ENCODE measurements at regions not wholly inside any gene's neighbourhood (a gene's known extent, or its start where the extent isn't known, plus 50 kb on each side); places are given as distances from the start of the nearest gene placed in this dataset.

GRCh38 chr18:67916097-67916496, 399.6 kb upstream of the DSEL start:
- in situ Hi-C loops (cut with HindIII; ENCODE audit: low sequenced_read_pairs) = no loop called here
- H3K4me3 ChIP-seq (ENCODE audit: low read depth, low read length) = no peak overlapping the region
- TF ChIP-seq CTCF (IDR thresholded peaks at IDR 0.05; ENCODE audit: low read depth, low read length, missing control alignments) = no peak
- peak; percentile 22 for DNase-seq (ENCODE audit: low read depth)

DNA sequence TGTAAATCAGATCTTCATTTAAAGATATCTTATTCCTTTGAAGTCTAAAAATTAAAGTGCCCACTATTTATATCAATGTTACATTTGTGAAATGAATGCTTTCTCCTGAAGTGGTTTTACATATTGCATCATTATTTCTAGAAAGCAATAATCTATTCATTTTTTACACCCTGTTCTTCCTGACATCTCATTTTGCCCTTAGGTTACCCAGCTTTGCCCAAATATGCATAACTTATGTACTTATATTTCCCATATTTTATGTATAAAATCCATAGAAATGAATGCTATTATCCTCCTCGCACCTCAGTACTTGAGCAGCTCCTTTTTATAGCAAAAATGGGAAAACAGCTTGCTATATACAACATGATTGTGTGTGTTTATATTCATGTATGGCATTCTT, 396.5 kb upstream of the DSEL start:
- no peak overlapping the region for H3K4me3 ChIP-seq (ENCODE audit: low read depth, low read length)
- in situ Hi-C loops (cut with HindIII; ENCODE audit: low sequenced_read_pairs) = no loop called here
- DNase-seq (ENCODE audit: low read depth) = no peak
- TF ChIP-seq CTCF (IDR thresholded peaks at IDR 0.05; ENCODE audit: low read depth, low read length, missing control alignments) = no peak

DNA sequence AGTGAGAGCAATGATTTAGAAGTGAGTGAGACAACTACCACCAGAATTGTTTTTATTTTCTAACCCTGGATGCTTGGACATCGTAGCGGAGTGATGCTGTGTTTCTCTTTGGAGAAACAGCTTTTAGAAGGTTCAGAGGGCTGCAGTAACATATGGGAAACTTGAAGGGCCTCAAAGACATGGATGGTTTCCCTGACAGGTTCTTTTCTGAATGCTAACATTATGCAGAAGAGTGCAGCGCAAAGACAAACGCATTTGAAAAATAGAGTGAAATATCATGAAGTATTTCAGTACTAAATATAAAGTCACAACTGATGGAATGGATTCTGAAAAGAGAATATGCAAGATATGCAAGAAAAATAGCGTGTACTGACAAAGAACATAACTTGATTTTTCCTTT, 385.1 kb upstream of the DSEL start:
- DNase-seq (ENCODE audit: low read depth) = no peak
- in situ Hi-C loops (cut with HindIII; ENCODE audit: low sequenced_read_pairs) = no loop called here
- no peak overlapping the region for H3K4me3 ChIP-seq (ENCODE audit: low read depth, low read length)
- TF ChIP-seq CTCF (IDR thresholded peaks at IDR 0.05; ENCODE audit: low read depth, low read length, missing control alignments) = no peak

DNA sequence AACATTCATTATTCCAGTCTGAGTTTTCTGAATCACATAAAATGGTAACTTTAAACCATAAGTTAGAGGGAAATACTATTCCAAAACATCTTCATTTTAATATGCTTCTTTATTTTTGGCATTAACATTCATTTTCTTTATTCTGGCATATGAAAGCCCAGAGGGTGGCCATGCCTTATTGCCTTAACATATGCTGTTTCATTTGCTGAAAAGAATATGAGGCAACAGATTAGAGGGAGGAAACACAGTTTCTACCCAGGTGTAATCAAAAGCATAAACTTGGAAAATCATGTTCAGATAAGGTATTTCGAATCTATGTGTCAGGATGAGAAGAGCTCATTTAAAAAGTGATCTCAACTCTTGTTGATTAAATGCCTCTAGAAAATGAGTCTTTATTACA, 379.9 kb upstream of the DSEL start:
- no peak for DNase-seq (ENCODE audit: low read depth)
- H3K4me3 ChIP-seq (ENCODE audit: low read depth, low read length) = no peak overlapping the region
- in situ Hi-C loops (cut with HindIII; ENCODE audit: low sequenced_read_pairs) = no loop called here
- no peak for TF ChIP-seq CTCF (IDR thresholded peaks at IDR 0.05; ENCODE audit: low read depth, low read length, missing control alignments)

GRCh38 chr18:67893916-67894315, 377.4 kb upstream of the DSEL start:
- no peak overlapping the region for H3K4me3 ChIP-seq (ENCODE audit: low read depth, low read length)
- in situ Hi-C loops (cut with HindIII; ENCODE audit: low sequenced_read_pairs) = no loop called here
- no peak for DNase-seq (ENCODE audit: low read depth)
- no peak for TF ChIP-seq CTCF (IDR thresholded peaks at IDR 0.05; ENCODE audit: low read depth, low read length, missing control alignments)

DNA sequence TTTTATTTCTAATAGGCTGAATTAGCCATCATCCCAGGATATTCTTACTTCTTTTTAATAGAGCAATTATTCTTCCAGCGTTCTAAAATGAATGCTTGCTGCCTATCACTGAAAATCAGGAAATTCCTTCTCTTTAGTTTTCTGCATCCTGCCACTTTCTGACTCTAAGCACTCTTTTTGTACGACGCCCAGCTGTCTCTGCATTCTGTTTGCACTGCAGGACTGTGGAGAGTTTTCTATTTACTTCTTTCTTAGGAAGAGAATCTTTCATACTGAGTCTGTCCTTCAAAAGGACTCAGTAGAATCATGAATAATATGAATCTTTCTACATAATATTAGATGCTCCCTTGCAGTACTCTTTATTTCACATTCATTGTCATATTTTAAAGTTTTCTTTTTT, 360.4 kb upstream of the DSEL start:
- in situ Hi-C loops (cut with HindIII; ENCODE audit: low sequenced_read_pairs) = no loop called here
- H3K4me3 ChIP-seq (ENCODE audit: low read depth, low read length) = no peak overlapping the region
- DNase-seq (ENCODE audit: low read depth) = no peak
- no peak for TF ChIP-seq CTCF (IDR thresholded peaks at IDR 0.05; ENCODE audit: low read depth, low read length, missing control alignments)

GRCh38 chr18:67875944-67876343, 359.4 kb upstream of the DSEL start:
- no peak overlapping the region for H3K4me3 ChIP-seq (ENCODE audit: low read depth, low read length)
- no peak for TF ChIP-seq CTCF (IDR thresholded peaks at IDR 0.05; ENCODE audit: low read depth, low read length, missing control alignments)
- no peak for DNase-seq (ENCODE audit: low read depth)
- in situ Hi-C loops (cut with HindIII; ENCODE audit: low sequenced_read_pairs) = no loop called here

Data from astrocyte of the cerebellum (primary cell).